ENCODE measurements at regions not wholly inside any gene's neighbourhood (a gene's known extent, or its start where the extent isn't known, plus 50 kb on each side); places are given as distances from the start of the nearest gene placed in this dataset.

DNA sequence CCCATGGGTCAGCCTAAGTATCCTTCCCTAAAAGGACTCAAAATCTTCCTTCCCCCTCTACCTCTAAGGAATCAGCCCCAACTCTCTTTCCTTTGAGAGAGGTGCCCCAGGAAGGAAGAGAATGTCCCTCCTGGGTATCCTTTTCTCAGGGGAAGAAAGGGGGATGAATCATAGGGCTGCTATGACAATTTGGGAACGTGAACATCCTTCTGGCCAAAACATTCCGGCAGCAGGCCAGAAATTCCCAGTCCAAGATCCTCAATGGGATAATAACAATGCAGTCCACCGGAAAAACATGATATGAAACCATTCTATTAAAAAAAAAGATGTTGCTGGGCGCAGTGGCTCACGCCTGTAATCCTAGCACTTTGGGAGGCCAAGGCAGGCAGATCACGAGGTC is 50.8 kb upstream of the CACNA2D3 start:
- DNase-seq: no peak

DNA sequence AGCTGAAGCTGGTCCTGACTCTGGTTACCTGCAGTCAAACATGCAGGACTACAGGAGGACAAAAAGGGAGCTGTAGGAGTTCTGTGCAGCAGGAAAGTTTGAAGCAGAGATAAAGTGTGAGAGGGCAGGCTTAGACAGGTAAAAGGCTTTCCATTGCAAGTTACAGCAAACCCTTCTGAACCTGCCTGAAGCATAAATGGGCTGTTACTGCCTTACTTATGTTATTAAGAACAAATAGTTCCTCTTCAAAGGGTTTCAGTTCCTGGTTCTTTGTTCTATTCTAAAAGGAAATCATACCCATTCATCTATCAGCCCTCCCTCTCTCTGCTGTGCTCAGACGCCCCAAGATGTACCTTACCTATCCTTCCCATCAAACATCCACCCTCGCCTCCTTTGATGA is 52.4 kb upstream of the CACNA2D3 start:
- DNase-seq: no peak

DNA sequence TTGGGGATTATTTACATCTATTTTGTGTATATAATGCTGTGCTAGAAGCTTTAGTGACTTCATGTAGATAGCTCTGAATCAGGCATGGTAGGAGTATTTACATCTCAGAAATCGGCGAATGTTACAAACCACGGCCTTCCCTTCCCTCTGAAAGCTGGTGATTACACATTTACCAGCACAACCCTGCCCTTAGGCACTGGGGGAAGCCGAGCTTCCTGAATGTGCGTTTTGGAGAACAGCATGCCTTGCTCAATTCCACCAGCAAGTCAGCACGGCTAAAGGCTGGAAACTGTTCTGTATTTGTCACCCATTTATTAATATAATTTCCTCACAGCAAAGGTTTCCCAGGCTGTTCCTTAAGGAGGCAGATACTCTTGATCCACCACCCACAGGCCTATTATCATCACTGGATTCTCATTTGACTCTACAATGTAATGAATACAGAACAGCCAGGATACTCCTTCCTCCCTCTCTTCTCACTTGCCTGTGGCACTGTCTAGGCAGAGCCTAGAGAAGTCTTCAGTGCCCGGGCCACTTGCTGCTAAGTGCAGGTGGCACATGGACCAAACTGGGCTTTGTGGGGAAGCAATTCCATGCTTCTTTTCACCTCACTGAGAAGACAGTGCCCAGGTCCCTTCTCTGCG is 55.2 kb upstream of the CACNA2D3 start:
- no peak for DNase-seq

DNA sequence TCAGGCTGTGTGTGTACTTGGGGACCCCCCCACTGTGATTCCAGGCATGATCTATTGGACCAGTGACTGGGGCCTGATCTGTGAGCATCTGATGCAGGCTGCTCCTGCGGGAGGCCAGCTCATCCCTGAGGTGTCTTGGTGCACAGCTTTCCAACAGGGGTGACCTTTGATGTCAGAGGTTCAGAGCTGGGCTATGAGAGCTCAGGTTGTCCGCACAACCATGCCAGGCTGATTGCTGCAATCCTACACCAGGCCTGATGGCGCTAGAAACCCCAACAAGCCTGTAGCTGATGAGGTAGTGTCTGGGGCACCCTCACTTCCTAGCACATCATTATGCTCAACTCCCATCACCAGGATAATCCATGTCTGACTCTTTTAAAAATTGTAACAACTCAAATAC is 56.1 kb upstream of the CACNA2D3 start:
- no peak for DNase-seq

DNA sequence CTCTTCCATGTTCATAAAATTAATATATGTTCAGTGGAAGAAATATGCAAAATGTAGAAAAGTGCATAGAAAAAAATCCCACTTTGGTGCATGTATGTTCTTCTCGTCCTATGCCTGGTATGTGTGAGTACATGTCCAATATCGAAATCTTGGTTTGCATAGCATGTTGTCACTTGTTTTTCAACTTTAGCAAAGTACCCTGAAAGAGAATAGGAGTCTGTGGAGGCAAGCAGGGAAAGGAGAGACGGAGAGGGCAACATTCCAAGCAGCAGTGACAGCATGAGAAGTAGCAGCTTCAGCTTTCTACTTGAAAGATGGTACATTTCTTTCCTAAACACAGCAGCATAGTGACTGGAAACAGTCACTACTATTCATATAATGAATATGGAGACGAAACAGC is 56.8 kb upstream of the CACNA2D3 start:
- no peak for DNase-seq

DNA sequence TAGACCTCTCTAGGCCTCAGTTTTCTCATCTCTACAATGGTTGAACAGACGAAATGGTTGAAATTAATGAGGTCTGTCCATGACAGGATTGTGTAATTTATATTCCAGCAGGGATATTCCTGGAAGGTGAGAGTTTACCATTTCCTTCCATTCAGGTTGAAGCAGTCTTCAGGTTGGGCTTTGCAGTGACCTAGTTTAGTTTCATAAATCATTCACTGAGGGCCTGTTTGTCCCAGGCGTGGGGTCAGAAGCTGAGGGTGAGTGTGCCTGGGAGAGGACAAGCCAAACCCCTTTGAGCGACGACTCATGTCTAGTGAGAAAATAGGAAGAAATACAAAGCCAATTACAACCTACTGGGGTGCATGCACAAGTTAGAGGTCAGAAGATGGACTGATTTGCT is 57.2 kb upstream of the CACNA2D3 start:
- DNase-seq: no peak

DNA sequence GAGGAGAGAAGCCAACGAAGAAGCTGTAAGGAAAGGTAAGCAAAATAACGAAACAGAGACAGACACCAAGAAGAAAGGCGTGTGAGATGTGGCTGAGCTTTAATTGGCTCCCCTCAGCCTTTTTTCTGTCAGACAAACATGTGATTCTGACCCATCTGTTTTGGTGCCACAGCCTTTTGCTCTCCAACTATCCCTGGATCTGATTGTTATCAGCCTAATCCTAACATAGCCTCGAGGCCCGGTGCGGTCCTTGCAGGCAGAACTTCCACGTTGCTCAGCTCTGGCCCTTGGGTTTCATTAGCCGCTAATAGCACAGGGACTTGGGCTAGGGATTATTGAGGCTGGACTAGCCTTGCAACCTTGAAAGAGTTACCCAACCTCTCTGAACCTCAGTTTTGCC is 57.9 kb upstream of the CACNA2D3 start:
- no peak for DNase-seq

DNA sequence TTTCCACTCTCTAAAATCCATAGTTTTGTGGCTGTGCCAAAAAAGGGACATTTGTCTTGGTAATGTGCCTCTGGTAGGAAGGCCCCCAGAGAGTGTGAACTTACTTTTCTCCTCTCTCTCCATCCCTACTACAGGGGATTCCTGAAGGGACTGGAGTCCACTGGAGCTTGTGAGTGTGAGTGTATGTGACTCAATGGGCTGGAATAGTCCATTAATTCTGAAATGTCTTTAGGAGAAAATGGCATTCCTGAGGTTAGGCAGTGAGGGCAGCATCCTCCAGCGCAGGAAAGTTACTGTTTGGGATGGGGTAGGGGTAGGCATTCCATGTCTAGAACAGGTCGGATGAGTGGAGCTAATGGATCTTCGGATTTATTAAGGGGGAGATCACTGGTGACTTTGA is 59.8 kb upstream of the CACNA2D3 start:
- DNase-seq: no peak

DNA sequence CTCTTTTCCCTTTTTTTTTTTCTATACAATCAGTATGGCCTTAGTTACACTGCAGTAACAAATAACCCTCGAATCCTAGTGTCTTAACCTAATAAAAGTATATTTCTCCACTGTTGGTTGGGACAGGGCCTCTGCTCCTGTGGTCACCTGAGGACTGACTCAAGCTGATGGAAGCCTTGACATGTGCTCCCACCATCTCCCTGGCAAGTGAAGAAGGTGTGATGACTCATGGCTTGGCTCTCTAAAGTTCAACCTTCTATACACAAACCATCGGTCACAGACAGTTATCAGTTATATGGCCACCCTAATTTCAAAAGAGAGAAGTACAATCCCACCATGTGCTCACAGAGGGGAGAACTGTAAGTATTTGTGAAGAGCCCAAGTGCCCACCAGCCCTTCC is 65.8 kb upstream of the CACNA2D3 start:
- DNase-seq: no peak

DNA sequence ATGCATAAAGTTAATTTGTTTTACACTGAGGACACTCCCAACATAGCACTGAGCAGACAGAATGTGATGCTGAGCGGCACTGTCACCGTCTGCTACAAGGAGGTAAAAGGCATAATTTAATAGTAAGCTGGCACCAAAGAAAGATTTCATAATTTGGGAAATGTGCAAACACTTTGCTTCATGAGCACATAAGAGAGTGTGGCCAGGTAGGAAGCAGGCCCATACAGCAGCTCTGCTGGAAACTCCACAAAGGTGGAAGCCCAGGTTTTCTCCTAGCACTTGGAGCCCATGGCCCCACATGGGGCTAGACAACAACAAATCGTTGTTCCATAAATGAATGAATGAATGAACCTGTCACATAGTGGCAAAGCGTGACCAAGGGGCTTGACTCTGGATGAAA is 68.5 kb upstream of the CACNA2D3 start:
- DNase-seq: no peak

DNA sequence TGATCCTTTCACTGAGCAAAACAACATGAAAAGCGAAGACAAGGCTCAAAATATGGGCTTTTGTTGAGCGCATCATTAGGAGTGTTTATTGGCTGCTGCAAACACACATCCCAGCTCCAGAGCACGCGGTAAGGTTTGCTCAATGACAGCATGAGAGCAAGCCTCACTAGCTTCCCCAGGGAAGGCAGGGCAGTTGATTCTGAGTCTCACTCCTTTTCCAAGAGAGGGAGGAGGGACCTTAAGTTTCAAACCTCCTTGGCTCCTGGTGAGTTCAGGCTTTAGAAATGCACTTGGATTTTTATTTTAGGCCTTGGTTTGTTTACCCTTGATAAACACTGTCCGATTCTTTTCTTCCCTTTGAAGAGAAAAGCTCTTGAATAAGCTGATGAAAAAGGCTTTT is 69.1 kb upstream of the CACNA2D3 start:
- DNase-seq: peak in 1 of 2 experiments; percentile 2

DNA sequence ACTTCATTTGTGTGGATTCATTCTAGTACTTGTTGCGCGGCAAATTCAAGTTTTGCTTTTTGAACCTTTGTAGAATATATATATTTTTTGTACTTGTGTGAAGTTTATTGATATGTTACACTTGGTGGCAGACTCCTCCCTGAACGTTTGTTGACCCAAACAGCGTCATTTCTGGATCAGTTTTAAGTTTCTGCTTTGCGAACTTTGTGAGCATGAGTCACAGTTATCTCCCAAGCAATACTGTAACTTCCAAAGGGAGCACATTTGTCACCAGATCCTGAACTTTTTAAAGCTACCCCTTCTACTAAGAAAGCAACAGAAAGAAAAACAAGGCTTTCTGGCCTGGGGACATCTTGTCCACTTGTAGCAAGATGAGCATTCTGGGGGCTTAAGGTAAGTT is 74.8 kb upstream of the CACNA2D3 start:
- no peak for DNase-seq

DNA sequence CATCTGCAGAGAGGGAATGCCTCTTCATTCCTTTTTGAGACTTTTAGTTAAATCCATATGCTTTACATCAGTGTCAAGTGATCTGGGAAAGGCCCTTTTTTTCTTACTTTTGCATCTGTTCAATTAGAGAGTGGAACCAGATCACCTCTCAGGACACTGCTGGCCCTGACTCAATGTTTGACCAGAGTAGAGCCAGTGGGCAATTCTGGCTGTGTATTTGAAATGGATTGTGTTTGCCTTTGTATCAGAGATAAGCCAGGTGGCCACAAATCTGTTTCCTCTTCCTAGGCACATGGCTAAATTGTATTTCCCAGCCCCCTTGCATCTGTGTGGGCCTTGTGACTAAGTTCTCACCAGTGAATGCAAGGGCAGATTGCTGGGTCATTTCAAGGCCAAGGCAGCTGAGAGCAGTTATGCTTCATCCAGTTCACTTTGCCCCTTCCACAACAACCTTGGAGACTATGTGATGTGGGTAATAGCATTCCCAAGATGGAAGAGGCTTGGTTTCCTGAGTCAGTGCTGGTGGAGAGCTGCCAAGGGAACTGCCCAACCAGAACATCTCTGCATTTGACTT is 75.6 kb upstream of the CACNA2D3 start:
- DNase-seq: no peak

DNA sequence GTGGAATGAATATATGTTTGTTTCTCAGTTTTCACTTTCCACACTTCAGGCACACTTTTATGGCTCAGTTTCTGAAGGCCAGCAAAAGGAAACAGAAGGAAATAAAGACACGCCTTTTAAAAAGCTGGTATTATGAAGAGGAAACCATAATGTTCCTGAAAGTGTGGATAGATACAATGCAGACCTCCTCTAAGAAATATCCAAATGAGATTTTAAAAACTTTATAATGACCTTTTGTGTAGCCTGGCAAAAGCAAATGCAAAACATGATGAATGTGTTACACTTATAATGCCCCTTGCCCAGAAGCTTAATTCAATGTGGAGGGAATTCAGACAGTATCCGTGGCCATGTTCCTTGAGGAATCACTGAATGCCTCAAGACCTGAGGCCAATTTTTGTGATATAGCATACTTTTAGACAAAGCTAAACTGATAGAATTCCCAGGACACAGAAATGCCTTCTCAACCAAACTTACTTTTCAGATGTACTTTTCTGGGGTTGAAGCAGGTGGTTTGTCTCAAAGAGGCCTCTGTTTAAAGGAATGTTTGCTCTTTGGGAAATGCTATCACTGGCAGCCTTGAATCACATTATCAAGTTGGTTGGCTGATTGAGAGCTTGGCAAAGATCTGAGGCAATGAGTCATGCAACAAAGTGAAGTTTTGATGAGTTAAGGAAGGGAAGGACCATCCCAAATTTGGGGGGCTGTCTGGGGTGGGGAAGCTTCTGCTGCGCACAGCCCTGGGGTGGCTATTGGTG is 77.1 kb upstream of the CACNA2D3 start:
- DNase-seq: no peak

DNA sequence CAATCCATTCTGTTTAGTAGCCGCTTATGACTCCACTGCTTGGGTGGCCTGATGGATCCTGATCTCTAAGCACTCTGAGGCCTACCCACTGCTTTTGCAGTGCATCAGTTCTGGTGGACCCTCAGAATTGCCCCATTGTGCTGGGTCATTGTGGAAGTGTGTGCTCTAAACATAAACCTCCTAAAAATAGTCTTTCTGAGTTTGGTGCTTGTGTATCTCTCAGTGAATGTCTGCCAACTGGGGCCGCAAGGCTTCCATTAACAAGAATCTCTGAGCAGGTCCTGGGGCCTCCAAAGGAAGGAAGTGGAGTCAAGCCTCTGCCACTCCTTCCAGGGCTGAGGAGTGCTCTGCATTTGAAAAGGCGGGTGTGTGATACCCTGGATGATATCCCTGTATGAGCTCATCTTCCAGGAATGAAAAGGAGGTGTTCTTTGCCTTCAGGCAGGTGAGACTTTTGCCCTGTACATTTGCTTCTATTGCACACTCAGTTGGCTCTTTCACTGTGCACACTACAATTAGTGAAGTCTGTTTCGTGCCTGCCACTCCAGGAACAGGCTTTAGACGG is 80.0 kb upstream of the CACNA2D3 start:
- no peak for DNase-seq

DNA sequence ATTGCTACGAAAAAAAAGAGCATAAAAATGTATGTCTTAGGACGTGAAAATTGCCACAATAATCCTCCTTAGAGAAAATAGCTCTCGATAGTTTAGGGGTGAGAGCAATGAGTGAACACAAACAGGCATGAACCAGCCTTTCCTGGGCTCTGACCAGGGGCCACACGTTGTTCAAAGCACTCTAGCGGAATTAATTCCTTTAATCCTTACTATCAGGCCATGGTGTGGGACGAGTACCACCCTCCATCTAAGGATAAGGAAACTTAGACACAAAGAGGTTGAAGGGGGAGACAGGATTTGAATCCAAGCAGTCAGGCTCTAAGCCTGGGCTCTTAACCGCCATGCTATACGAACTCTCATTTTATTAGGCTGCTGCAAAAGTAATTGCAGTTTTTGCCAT is 81.9 kb upstream of the CACNA2D3 start:
- DNase-seq: no peak

DNA sequence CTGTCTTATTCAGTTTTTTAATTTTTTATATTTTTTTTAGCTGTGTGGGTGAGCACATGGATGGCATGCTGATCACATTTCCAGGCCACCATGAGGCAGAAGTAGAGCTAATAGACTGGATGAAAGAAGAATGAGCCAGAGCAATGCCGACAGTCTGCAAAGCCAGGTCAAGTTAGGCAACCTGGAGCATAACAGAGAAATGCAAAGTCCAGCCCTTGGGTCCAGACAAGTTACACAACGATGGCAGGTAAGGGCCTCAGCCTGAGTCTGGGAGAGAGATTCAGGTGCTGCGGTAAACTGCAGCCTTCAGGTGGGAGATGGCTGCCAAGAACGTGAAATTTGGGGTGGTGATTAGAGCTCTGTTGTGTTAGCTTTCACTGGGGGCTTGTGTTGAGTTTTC is 84.0 kb upstream of the CACNA2D3 start:
- no peak for DNase-seq

DNA sequence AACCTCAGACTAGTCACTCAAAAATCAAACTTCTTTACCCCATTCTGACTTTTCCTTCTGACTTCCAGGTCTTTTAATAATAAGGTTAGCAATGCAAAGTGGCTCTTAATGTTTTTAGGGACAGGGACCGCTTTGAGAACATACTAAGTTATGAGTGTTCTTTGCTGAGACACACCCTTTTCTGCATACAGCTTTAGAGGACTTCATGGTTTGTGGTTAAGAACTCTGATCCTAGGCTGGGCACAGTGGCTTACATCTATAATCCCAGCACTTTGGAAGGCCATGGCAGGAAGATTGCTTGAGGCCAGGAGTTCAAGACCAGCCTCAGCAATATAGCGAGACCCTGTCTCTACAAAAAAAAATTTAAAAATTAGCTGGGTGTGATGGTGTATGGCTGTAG is 85.8 kb upstream of the CACNA2D3 start:
- no peak for DNase-seq

DNA sequence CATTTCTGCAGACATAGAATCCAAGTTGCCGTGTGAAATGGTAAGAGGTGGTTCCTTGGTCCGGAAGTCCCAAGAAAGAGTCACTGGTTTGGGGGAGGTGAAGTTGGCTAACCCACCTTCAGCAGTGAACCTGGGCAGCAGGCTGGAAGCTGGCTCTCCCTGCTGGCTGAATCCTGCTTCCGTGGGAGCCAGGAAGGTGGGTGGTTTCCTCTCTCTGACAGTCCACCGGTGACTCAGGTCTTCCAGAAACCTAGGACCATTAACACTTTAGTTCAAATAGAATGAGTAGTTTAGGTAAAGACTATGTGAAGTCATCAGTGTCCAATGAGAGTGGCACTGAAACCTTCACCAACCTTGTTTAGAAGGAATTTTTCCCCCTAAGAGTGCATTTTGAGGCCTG is 87.4 kb upstream of the CACNA2D3 start:
- DNase-seq: no peak

DNA sequence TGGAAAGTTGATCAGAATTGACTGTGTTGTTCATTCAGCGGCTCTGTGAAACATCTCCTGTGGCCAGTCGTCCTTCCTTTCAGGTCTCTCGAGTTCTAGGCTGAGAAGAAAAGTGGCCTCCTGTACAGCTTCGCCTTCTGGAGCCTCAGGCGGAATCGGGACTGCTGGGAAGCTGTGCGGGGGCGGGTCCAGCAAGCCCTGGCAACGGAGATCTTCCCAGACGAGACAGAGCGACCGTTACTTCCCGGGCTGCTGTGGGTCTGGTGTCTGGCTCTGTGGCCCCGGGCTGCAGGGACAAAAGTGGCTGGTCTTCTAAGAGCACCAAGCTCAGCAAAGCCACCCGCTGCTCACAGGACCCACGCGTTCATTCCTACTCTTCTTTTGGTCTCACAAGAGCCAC is 88.6 kb upstream of the CACNA2D3 start:
- no peak for DNase-seq

DNA sequence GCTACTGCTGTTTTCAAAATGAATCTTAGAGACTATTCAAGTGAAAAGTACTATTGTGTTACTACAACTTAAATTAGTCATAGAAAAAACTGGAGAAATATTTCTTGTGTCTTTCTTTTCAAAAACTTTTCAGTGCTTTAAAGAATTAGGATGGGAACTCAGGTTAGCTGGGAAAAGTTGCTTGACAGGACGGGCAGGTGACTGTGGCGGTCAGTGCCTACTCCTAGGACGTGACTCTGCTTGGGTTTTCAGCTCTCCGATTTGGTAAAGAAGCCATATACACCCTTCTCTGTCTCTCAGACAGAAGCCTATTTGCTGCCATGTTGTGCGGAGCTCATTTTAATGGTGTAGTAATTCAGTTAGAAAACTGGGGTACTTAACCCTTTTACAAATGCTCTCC is 89.8 kb upstream of the CACNA2D3 start:
- no peak for DNase-seq

DNA sequence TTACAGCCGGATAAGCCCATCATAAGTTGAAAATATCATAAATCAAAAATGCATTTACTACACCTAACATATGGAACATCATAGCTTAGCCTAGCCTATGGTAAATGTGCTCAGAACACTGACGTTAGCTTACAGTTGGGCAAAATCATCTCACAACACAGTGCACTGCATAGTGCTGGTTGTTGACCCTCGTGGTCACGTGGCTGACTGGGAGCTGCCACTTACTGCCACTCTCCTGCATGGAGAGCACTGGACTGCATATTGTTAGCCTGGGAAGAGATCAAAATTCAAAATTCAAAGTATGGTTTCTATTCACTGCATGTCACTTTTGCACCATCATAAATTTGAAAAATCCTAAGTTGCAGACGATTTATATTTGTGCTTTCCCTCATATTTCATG is 94.0 kb upstream of the CACNA2D3 start:
- no peak for DNase-seq

DNA sequence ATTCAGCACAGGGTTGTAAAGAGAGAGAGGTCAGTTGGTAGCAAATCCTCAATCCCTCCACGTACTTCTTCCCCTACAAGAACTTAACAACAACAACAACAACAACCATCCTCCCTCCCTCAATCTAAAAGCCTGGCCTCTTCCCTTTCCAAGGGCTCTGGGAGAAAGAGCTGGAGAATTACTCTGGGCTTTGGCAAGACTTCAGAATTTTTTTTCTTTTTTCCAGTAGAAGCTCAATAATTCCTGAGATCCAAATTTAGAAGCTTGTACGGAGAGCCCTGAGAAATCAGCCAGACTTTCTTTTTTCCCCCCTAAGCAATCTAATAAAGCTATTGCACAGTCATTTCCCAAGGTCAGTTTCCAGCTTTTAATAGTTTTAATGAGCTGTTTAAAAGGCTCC is 95.8 kb upstream of the CACNA2D3 start:
- DNase-seq: no peak

DNA sequence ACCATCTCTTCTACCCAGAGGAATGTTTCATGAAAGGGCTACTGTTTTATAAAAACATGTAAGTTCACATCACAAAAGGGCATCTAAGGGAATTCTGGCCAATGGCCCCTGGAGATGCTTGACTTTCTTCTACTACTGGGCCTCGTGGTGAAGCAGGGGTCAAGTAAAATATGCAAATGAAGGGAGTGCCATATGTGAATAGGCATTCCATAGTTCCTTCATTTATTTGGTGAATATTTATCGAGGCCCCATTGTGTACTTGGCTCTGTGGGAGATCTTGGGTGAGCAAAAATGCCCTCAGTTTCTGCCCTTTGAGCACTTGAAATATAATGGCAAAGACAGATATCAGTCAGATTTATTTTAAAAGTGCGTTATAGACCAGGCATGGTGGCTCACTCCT is 101.3 kb upstream of the CACNA2D3 start:
- no peak for DNase-seq

Measured in NCI-H1930 (cell line).